ENCODE measurements at regions not wholly inside any gene's neighbourhood (a gene's known extent, or its start where the extent isn't known, plus 50 kb on each side); places are given as distances from the start of the nearest gene placed in this dataset.
"Not testable (repeated sequence)": the region's sequence is repeated elsewhere in the genome, so short reads cannot be mapped to it uniquely, and the experiment has no call there.

DNA sequence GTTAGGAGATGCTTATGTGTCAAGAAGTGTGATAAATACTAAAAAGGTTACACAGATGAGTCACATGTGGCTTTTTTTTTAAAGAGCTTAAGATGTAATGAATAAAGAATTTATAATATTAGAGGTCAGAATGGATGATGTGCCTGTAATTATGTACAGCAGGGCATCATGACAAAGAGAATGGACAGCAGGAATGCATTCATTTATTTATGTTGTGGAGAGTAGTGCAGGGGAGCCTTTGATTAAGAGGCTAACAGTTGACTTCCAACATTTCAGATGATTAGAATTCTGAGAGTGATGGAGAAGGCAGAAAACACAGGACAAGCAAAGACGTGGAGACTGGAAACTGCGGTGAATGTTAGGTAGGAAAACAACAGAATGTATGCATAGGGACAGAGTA is 691.4 kb upstream of the POM121L12 start:
- H3K4me3 ChIP-seq: no peak overlapping the region
- no peaks in the 10 kb centered on the region for H3K4me1 ChIP-seq
- H3K27me3 ChIP-seq: no peaks in the 10 kb centered on the region
- intact Hi-C loops (cut with DNase I): no loop called here
- peaks cover 0 to 2% (median 0%) of the 10 kb centered on the region in 4 donors for H3K9me3 ChIP-seq
- no peak overlapping the region for H3K27ac ChIP-seq (replicated peaks in 1 of 4)
- TF ChIP-seq EP300 (IDR thresholded peaks at IDR 0.05) (no peak), CTCF (IDR thresholded peaks at IDR 0.05) (no peak), POLR2A (IDR thresholded peaks at IDR 0.05; ENCODE audit: low read depth) (no peak), POLR2AphosphoS5 (IDR thresholded peaks at IDR 0.05) (no peak)
- no peak for DNase-seq (ENCODE audit: extremely low spot score)
- whole genome bisulfite sequencing: 37% methylated on average over 2 of the region's 2 CpGs
- H3K36me3 ChIP-seq: no peaks in the 10 kb centered on the region

DNA sequence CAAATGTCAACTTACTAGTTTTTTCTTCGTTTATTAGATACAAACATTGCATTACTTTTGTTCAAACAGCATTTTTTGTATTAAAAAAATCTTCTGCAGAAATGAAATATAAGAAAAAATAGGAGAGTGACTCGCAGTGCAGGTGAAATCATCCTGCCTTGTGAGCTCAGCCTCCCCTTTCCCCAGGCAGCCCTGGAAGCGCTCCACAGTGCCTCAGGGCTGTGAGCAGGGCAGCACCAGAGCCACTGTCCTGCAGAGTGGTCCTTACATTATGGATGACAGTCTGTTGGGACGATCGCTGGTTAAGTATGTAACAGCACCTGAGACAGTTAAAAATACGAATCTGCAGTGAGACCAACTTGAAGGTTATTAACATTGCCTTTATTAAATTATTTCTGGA is 695.4 kb upstream of the POM121L12 start:
- TF ChIP-seq EP300 (IDR thresholded peaks at IDR 0.05): no peak
- no peak for TF ChIP-seq POLR2A (IDR thresholded peaks at IDR 0.05; ENCODE audit: low read depth)
- no peak for TF ChIP-seq CTCF (IDR thresholded peaks at IDR 0.05)
- TF ChIP-seq POLR2AphosphoS5 (IDR thresholded peaks at IDR 0.05): no peak
- peaks cover 0 to 8% (median 0%) of the 10 kb centered on the region in 4 donors for H3K9me3 ChIP-seq
- DNase-seq (ENCODE audit: extremely low spot score): no peak
- WGBS: 65% methylated on average over 6 of the region's 6 CpGs
- H3K4me3 ChIP-seq: no peak overlapping the region
- H3K4me1 ChIP-seq: no peaks in the 10 kb centered on the region
- intact Hi-C loops (cut with DNase I): no loop called here
- H3K27ac ChIP-seq (replicated peaks in 1 of 4): no peak overlapping the region
- no peaks in the 10 kb centered on the region for H3K27me3 ChIP-seq
- H3K36me3 ChIP-seq: no peaks in the 10 kb centered on the region

GRCh38 chr7:52328328-52328727 is 707.1 kb upstream of the POM121L12 start:
- intact Hi-C loops (cut with DNase I); DNase-seq (ENCODE audit: extremely low spot score); H3K36me3 ChIP-seq; H3K27me3 ChIP-seq; H3K27ac ChIP-seq (replicated peaks in 1 of 4); H3K4me1 ChIP-seq; H3K4me3 ChIP-seq: not testable (repeated sequence)
- 76% methylated on average over 5 of the region's 7 CpGs for WGBS
- H3K9me3 ChIP-seq: peaks cover 0 to 15% (median 3%) of the 10 kb centered on the region in 4 donors

- no peaks in the 10 kb centered on the region for H3K4me1 ChIP-seq
- intact Hi-C loops (cut with DNase I): no loop called here
- no peaks in the 10 kb centered on the region for H3K27me3 ChIP-seq
- TF ChIP-seq CTCF (IDR thresholded peaks at IDR 0.05) (no peak), POLR2A (IDR thresholded peaks at IDR 0.05; ENCODE audit: low read depth) (no peak), POLR2AphosphoS5 (IDR thresholded peaks at IDR 0.05) (no peak), EP300 (IDR thresholded peaks at IDR 0.05) (no peak)
- no peaks in the 10 kb centered on the region for H3K36me3 ChIP-seq
- no peak for DNase-seq (ENCODE audit: extremely low spot score)
- no peak overlapping the region for H3K4me3 ChIP-seq
- H3K9me3 ChIP-seq: peaks cover 0 to 15% (median 5%) of the 10 kb centered on the region in 4 donors
- no peak overlapping the region for H3K27ac ChIP-seq (replicated peaks in 1 of 4)
- 17% methylated on average over 1 of the region's 1 CpG for WGBS
These were observed 710.2 kb upstream of the POM121L12 start for GRCh38 chr7:52325237-52325636.

GRCh38 chr7:52323202-52323746 is 712.2 kb upstream of the POM121L12 start:
- no peak overlapping the region for H3K27ac ChIP-seq (replicated peaks in 1 of 4)
- no peak for DNase-seq (ENCODE audit: extremely low spot score)
- no peak overlapping the region for H3K4me3 ChIP-seq
- intact Hi-C loops (cut with DNase I): no loop called here
- H3K36me3 ChIP-seq: no peaks in the 10 kb centered on the region
- peaks cover 0 to 8% (median 4%) of the 10 kb centered on the region in 4 donors for H3K9me3 ChIP-seq
- TF ChIP-seq CTCF (IDR thresholded peaks at IDR 0.05) (no peak), EP300 (IDR thresholded peaks at IDR 0.05) (no peak), POLR2AphosphoS5 (IDR thresholded peaks at IDR 0.05) (no peak), POLR2A (IDR thresholded peaks at IDR 0.05; ENCODE audit: low read depth) (no peak)
- 90% methylated on average over 1 of the region's 1 CpG for WGBS
- no peaks in the 10 kb centered on the region for H3K4me1 ChIP-seq
- H3K27me3 ChIP-seq: no peaks in the 10 kb centered on the region
